GM20000 (cell line): ENCODE measurements at regions not wholly inside any gene's neighbourhood (a gene's known extent, or its start where the extent isn't known, plus 50 kb on each side); places are given as distances from the start of the nearest gene placed in this dataset.
A peak's percentile ranks its signal among the peaks of the same experiment; 100 is the strongest.

Experiments used
- DNase-seq: peaks from one replicate; pipeline ENCODE4 v3.0.0; 2012; ENCODE audit warnings: low spot score
- TF ChIP-seq, protein P1 (sequence below): IDR thresholded peaks from 2 replicates; pipeline ENCODE4 v1.5.1; 2012; ENCODE audit warnings: mild to moderate bottlenecking, control low read depth; ENCODE audit errors: extremely low read depth, missing control alignments

DNA sequence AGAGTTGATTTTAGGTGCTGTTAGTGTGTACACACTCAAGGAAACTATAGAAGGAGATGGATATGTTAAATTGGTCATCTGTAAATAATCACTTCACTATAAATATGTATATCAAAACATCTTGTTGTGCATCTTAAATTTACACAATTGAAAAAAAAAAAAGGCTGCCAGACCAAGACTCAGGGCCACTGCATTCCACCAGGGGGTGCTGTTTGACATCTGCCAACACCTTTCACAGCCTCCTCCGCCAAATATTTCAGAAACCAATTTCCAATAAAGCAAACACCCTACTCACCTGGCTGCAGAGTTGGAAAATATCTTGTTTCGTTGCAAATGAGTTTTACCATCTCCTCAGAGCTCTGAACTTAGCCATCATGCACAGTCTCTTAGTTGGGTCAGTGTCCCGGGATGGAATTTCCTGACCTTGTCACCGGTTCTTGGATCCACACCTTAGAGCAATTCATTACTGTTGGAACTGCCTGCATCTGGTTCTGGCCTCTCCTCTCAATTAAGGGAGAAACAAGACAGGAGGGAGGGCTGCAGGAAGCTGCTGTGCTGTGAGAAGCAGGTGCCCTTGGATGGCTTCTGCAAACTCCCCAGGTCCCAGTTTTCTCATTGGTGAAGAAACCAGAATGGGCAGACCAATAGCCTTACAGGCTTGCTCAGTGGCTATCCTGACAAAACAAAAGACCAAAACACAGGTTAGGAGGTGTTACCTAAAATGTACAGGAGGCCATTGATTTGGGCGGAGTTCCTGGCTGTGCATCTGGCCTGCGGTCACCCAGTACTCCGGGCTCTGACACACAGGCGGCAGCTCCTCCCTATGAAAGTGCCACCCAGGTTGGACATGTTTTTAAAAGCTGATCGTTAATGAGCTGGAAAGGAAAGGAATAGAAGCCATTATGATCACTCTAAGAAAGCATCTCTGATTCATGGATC, 746.6 kb downstream of the UQCRFS1 start:
- peak; percentile 48 for DNase-seq
- TF ChIP-seq, protein P1, sequence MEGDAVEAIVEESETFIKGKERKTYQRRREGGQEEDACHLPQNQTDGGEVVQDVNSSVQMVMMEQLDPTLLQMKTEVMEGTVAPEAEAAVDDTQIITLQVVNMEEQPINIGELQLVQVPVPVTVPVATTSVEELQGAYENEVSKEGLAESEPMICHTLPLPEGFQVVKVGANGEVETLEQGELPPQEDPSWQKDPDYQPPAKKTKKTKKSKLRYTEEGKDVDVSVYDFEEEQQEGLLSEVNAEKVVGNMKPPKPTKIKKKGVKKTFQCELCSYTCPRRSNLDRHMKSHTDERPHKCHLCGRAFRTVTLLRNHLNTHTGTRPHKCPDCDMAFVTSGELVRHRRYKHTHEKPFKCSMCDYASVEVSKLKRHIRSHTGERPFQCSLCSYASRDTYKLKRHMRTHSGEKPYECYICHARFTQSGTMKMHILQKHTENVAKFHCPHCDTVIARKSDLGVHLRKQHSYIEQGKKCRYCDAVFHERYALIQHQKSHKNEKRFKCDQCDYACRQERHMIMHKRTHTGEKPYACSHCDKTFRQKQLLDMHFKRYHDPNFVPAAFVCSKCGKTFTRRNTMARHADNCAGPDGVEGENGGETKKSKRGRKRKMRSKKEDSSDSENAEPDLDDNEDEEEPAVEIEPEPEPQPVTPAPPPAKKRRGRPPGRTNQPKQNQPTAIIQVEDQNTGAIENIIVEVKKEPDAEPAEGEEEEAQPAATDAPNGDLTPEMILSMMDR = peak; percentile 71

DNA sequence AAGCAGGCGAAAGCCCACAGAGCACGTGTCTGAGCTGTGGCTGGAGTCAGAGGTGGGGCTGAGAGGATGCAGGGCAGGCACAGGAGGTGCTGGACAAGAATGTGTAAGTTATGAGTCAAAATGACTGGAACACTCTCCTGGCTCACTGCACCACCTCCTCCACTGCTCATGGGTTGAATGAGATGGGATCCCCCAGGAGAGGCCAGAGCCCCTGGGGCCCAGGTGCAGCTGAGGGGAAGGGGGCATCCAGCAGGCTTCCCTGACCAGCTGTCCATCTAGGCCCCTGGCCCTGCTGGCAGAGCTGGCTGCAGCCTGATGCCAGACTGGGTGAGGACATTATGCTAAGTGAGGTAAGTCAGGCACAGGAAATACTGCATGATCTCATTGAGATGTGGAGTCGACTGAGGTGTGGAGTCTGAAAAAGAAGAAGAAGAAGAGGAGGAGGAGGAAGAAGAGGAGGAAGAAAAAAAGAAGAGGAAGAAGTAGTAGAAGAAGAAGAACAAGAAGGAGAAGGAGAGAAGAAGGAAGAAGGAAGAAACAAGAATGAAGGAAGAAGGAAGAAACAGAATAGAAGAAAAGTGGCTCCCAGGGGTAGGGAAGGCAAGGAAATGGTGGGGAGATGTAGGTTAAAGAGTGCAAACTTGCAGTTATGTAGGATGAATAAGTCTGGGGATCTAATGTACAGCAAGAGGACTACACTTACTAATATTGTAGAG, 747.4 kb downstream of the UQCRFS1 start:
- TF ChIP-seq, protein P1 = no peak
- no peak for DNase-seq

DNA sequence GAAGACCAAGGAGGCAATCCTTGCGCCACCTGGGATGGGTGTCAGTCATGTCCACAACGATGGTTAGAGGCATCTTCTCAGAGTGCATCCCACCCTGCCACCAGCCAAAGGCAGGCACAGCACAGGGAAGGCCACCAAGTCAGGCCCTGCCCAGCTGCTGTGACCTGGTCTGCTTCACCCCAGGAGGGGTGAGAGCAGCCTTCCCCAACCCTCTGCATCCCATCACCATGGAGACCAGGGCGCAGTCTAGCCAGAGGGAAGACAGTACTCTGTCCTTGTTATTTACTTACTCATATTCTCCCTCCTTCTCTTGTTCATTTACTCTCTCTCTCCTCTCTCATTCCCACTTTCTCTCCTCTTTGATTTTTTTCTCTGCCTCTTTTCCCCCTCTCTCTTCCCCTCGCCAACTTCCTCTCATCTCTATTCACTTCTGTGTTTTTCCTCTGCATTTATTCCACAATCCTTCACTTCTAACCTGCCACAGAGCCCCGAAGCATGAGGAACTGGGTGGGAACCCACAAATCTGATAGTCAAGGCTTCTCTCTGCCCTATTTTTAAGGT, 749.4 kb downstream of the UQCRFS1 start:
- TF ChIP-seq, protein P1 = no peak
- DNase-seq = no peak

DNA sequence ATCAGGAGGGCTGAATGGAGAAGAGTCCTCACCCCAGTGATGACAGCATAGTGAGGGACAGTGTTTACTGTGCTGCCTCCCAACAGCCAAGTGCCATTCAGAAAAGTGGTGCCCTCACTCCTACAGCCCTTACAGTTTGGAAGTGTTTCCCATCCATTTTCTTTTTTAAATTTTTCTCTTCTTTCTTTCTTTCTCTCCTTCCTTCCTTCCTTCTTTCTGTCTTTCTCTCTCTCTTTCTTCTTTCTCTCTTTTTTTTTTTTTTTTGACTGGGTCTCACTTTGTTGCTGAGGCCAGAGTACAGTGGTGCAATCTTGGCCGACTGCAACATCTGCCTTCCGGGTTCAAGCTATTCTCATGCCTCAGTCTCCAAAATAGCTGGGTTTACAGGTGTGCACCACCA, 755.3 kb downstream of the UQCRFS1 start:
- DNase-seq = no peak
- TF ChIP-seq, protein P1 = no peak

DNA sequence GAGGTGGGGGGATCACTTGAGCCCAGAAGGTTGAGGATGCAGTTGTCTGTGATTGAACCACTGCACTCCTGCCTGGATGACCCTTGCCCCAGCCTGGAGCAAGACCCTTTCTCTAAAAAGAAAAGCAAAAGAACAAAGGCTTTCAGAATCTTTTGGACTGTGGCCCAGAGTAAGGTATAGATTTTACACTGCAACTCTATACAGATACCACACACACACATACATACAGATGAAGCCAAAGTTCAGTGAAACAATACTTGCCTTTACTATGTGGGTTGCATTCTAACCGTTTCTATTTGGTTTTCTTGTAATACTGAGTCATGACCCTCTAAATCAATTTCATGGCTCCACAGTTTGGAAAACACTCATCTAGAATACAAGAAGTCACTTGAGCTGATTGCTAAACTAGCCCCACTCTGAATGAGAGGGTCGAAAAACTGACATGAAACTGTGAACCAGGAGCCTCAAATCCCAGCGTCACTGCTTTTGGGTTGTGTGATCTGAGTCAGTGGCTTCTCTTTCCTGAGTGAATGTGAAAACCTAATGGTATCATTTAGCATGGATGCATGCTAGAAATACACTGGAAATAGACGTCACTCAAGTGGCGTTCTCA, 756.1 kb downstream of the UQCRFS1 start:
- TF ChIP-seq, protein P1 = no peak

DNA sequence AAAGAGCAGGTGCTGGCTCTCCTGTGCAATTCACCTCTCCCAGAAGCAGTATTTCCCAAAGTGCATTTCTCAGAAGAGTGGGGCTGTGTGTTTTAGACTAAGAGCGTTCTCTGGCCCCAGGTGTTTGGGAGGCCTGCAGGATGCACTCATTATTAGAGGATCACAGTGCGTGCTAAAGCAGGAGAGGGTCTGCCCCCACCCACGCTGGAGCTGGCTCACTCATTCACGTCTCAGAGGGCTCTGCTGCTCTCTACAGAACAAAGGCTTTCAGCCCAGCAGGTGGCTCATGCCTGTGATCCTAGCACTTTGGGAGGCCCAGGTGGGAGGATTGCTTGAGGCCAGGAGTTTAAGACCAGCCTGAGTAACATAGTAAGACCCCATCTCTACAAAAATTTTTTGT, 756.7 kb downstream of the UQCRFS1 start:
- TF ChIP-seq, protein P1 = no peak

More for the DNA sequence above, 756.1 kb downstream of the UQCRFS1 start:
- no peak for DNase-seq

More for the DNA sequence above, 756.7 kb downstream of the UQCRFS1 start:
- DNase-seq = no peak
